Caki2 (cell line): ENCODE measurements at regions not wholly inside any gene's neighbourhood (a gene's known extent, or its start where the extent isn't known, plus 50 kb on each side); places are given as distances from the start of the nearest gene placed in this dataset.

Experiments used
- DNase-seq: peaks from one replicate; pipeline ENCODE4 v3.0.0-alpha.2; 2015; ENCODE audit warnings: low read depth
- in situ Hi-C: cut with HindIII; loops from 2 replicates; pipeline ENCODE4 v1.10.0; 2016; ENCODE audit warnings: low sequenced_read_pairs, low pct_unique_long_range_greater_than_20kb, mixed read lengths

GRCh38 chrX:39709812-39710211 is 387.9 kb downstream of the BCOR start:
- in situ Hi-C loops: no loop called here

GRCh38 chrX:39710776-39711175 is 387.0 kb downstream of the BCOR start:
- in situ Hi-C loops: no loop called here
- DNase-seq: no peak

More at GRCh38 chrX:39709812-39710211, 387.9 kb downstream of the BCOR start:
- DNase-seq: no peak

DNA sequence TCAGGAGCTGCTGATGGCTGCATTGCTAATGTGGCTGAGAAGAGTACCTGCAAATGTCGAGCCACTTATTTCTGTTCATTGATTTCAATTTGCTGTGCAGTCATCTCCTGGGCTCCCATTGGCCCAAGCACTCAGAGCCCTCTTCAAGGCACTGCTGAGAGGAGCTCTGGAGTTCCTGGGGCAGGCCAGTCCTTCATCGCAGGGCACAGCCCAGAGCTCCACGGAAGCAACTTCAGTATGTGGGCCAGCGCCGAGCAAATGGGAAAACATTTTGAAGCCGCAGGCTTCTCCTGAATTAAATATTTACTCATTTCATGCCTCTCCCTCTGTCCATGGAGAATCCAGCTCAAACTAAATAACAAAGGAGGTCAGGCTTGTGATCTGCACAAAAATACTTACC is 383.3 kb downstream of the BCOR start:
- no peak for DNase-seq
- in situ Hi-C loops: no loop called here

DNA sequence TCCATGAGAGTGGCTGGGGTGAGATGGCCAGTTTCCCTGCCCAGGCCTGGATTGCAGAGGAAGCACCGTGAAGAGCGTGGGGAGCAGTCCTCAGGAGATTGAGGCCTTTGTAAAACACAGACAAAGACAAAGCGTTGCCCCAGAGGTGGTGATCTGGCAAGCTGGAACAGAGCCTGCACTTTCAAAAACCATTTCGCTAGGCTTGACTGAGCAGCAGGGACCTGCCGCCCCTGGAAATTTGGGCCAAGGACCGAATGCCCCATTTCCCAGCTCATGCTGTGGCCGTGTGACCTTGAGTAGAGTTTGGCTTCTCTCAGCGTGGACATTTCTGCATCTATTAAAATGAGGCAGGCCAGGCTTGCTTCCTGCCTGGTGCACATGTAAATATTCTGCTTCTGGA is 381.4 kb downstream of the BCOR start:
- no peak for DNase-seq
- in situ Hi-C loops: no loop called here

DNA sequence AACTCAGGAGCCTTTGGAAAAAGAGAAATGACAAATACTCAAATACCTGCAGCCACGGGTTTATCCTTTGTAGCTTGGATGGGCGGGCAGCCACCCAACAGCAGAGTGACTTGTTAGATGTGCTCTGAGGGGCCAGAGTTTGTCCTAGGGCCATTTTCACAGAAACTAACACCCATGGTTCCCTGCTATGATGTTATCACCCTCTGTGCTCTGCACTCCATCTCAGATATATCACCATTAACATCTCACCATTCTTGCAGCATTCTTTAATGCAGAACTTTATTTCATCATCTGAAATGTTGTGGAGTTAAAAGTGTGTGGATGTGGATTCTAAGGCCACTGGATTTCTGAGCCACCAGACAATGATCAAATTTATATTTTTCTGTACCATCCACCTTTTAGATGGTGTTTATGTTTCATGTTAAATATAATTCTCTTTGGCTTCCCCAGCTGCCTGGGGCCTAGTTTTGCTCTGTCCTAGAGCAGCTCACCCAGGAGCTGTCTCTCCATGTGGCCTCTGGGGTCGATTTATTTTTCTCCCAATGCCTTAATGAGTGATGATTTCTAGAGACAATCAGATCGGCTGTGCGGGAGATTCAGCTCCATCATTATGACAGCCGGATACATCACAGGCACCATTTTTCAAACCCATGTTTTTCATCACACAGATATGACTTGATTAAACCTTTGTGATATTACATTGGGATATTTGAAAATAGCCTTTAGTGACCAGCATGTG is 380.8 kb downstream of the BCOR start:
- in situ Hi-C loops: no loop called here
- no peak for DNase-seq

DNA sequence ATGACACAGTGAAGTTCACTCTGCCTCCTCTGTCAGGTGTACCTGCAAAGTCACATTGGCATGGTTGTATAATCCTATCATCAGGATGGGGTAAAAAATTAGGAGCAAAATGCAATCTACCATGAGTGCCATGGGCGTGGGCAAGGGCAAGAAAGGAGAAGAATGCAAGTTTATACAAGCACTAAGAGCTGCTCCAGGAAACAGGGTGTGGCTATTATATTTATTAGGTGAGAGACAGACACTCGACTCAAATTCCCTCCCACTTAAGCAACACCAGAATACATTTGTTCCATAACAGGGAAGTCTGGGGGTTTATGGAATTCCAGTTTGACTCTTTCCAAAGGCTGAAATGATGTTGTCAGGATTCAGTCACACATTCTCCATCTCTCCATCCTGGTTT is 378.8 kb downstream of the BCOR start:
- in situ Hi-C loops: no loop called here
- DNase-seq: no peak

GRCh38 chrX:39720945-39721344 is 376.8 kb downstream of the BCOR start:
- in situ Hi-C loops: no loop called here
- no peak for DNase-seq

GRCh38 chrX:39721566-39722279 is 376.0 kb downstream of the BCOR start:
- in situ Hi-C loops: no loop called here
- no peak for DNase-seq

DNA sequence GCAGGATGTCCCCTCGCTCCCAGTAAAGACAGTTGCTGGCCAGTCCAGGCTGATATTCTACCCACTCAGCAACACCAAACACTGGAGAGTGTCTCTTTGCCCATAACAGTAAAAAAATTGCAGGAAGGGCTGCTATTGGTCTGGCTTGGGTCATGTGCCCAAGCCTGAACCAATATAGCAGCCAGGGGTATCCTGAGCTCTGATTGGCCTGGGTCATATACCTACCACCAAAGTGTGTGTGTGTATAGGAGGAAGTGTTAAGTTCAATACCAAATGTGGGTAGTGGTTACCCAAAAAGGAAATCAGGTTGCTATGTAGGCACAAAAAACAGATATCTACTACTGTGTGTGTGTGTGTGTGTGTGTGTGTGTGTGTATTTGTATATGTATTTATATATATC is 373.2 kb downstream of the BCOR start:
- DNase-seq: no peak
- in situ Hi-C loops: no loop called here

- in situ Hi-C loops: no loop called here
- no peak for DNase-seq
Measured at GRCh38 chrX:39725114-39725513, 372.6 kb downstream of the BCOR start.

- DNase-seq: no peak
- in situ Hi-C loops: no loop called here
Measured at GRCh38 chrX:39725928-39726619, 371.7 kb downstream of the BCOR start.

DNA sequence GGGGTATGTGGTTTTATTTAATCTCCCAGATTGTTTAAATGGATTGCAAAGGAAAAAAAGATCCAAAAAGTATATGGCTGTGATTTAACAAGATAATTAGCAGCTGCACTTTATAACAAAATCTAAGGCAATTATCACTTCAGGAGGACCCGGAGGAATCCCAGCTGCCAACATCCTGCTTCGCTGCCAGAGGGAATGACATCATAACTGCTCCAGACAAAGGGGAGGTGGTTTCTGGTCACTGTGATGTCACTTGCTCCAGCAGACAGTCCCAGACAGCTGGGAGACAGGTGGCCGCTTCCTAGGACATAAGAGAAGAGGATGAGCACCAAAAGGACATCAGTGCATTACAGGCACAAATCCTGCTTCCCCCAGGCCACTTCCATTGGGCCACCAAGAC is 371.0 kb downstream of the BCOR start:
- in situ Hi-C loops: no loop called here
- no peak for DNase-seq

- in situ Hi-C loops: no loop called here
- no peak for DNase-seq
Measured at GRCh38 chrX:39728025-39728424, 369.7 kb downstream of the BCOR start.

DNA sequence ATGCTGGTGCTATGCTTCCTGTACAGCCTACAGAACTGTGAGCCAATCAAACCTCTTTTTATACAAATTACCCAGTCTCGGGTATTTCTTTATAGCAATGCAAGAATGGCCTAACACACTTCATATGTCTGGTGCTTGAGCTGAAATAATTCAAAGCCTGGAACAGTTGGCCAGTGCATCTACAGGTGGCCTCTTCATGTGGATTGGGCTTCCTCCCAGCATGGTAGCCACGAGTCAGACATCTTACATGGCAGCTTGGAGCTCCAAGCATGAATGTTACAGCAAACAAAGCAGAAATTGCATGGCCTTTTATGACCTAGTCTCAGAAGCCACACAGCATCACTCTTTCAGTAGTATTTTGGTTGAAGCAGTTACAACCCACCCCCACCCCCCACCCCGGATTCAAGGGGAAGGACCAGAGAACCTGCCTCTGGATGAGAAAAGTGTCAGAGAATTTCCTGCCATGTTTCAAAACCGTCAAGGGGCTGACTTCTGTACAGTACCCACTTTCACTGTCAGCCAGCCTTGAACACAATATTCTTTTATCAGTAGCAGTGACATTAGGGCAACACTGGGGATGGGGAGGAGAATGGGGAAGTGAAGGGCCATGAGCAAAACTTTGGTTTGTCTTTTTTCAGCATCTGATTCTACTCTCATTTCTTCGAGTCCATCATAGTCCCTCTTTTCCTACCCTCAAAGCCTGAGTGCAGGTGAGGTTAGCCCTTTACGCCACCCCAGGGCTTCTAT is 368.7 kb downstream of the BCOR start:
- no peak for DNase-seq
- in situ Hi-C loops: no loop called here

DNA sequence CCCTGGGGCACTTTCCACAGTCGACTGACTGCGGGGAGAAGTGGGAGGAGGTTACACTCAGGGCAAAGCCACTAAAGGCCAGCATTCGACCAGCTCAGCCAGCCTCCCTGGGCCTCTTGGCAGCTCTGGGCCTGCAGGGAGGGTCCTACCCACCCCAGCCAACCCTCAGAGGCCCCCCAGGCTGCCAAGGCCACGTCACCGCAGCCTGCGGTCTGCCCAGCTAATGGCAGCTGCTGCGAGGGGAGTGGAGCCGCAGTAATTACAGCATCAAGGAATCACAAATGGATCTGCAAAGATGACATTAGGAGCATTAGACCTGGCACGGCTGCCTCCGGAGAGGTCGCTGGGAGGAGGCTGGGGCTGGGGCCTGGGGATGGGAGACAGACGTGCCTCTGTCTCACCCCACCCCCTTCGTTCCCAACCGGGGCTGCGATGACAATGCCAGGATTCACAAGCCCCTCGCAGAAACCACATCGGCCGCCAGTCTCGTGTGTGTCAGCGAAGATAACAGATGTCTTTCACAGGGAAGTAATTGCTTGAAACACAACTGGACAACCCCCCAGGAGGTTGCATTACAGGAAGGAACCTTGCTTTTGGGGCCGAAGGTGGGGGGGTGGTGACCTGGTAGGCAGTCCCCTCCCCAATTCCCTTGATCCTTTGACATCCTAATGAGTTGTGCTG is 367.6 kb downstream of the BCOR start:
- DNase-seq: no peak
- in situ Hi-C loops: no loop called here

- in situ Hi-C loops: no loop called here
- DNase-seq: peak; percentile 77
Measured at GRCh38 chrX:39730662-39731329, 367.0 kb downstream of the BCOR start.

- DNase-seq: no peak
Measured at GRCh38 chrX:39731330-39731667, 366.5 kb downstream of the BCOR start.

GRCh38 chrX:39731735-39732134 is 366.0 kb downstream of the BCOR start:
- in situ Hi-C loops: no loop called here
- no peak for DNase-seq

More at GRCh38 chrX:39731330-39731667, 366.5 kb downstream of the BCOR start:
- in situ Hi-C loops: no loop called here
